GM12878 (cell line): ENCODE measurements at regions not wholly inside any gene's neighbourhood (a gene's known extent, or its start where the extent isn't known, plus 50 kb on each side); places are given as distances from the start of the nearest gene placed in this dataset.

ENCODE experiments used
- ATAC-seq: fragments of 200-7000 bp; cut with Tn5 transposase; 3 replicates; pipeline ENCODE4 v1.9.1; 2020; ENCODE audit warnings: mild to moderate bottlenecking, moderate library complexity
- BruUV-seq: library from RNA; stranded (reverse); fragments of 400-500 nt; replicated peaks from 2 replicates; lab custom pipeline; 2021; lab: Mats Ljungman, UMichigan
- CTCF ChIA-PET: fragments of 300-600 bp; sonication (Branson Sonifier 250); formaldehyde crosslinking; extraction: SDS; loops from one replicate; lab custom pipeline; 2021; ENCODE audit warnings: inconsistent platforms; lab: Yijun Ruan, JAX
- POLR2A ChIA-PET: fragments of 350-600 bp; formaldehyde crosslinking; extraction: SDS; loops from one replicate; lab custom pipeline; 2021; ENCODE audit warnings: inconsistent platforms; lab: Charles Lee
- RAD21 ChIA-PET: fragments of 300-600 bp; sonication (Branson Sonifier 250); formaldehyde crosslinking; loops from one replicate; lab custom pipeline; 2023; ENCODE audit warnings: antibody characterized with exemption; ENCODE audit not compliant: unreplicated experiment; lab: Charles Lee
- SMC1A ChIA-PET: fragments of 300-600 bp; sonication (Branson Sonifier 250); formaldehyde crosslinking; loops from one replicate; lab custom pipeline; 2023; ENCODE audit not compliant: unreplicated experiment, uncharacterized antibody; lab: Charles Lee
- DNase-seq: peaks from one replicate; pipeline ENCODE4 v3.0.0-alpha.2; 2011; ENCODE audit warnings: low read depth, low spot score
- FAIRE-seq: peaks from 3 replicates; lab custom pipeline; 2011; peaks lifted over from hg19 to GRCh38; lab: Jason Lieb, UNC
- H2AFZ ChIP-seq: 2 replicates; pipeline ENCODE4 v1.6.0; 2011; ENCODE audit warnings: low read depth, low read length, control low read depth; ENCODE audit not compliant: control insufficient read depth
- H3K27ac ChIP-seq: 2 replicates; pipeline ENCODE4 v1.5.1; 2011; ENCODE audit warnings: control low read depth; ENCODE audit not compliant: control insufficient read depth, insufficient read depth
- H3K27me3 ChIP-seq, 2 experiments: replicated peaks in 1 of 2; 2 replicates each; pipeline versions ENCODE4 v1.6.0 to v1.6.1; 2011; ENCODE audit warnings: low read length in 1 of 2; ENCODE audit not compliant: control insufficient read depth in 2 of 2, insufficient read depth in 2 of 2
- H3K36me3 ChIP-seq, 2 experiments: 2 replicates each; pipeline ENCODE4 v1.5.1; 2011; ENCODE audit warnings: low read length in 1 of 2; ENCODE audit not compliant: control insufficient read depth in 2 of 2, insufficient read depth in 2 of 2
- H3K4me1 ChIP-seq: 2 replicates; pipeline ENCODE4 v1.6.1; 2011; ENCODE audit warnings: mild to moderate bottlenecking, low read length, moderate library complexity, mixed read lengths; ENCODE audit not compliant: control insufficient read depth, insufficient read depth
- H3K4me2 ChIP-seq: 2 replicates; pipeline ENCODE4 v1.6.0; 2011; ENCODE audit warnings: control low read depth; ENCODE audit not compliant: control insufficient read depth, insufficient read depth
- H3K4me3 ChIP-seq: fragments of 200-600 bp; sonication (generic); 2 replicates; pipeline ENCODE4 v1.5.1; 2016
- H3K79me2 ChIP-seq: 2 replicates; pipeline ENCODE4 v1.6.0; 2011; ENCODE audit warnings: low read length; ENCODE audit not compliant: control insufficient read depth, insufficient read depth
- H3K9ac ChIP-seq: 2 replicates; pipeline ENCODE4 v1.8.0; 2011; ENCODE audit warnings: low read length, control low read depth, mixed read lengths; ENCODE audit not compliant: control insufficient read depth, insufficient read depth
- H3K9me3 ChIP-seq: replicated peaks from 3 replicates; pipeline ENCODE4 v1.5.1; 2011; ENCODE audit warnings: mild to moderate bottlenecking, low read length; ENCODE audit not compliant: control insufficient read depth, insufficient read depth
- H4K20me1 ChIP-seq: 2 replicates; pipeline ENCODE4 v1.6.0; 2011; ENCODE audit not compliant: control insufficient read depth, insufficient read depth
- BMI1 ChIP-seq: fragments of 450-650 bp; IDR thresholded peaks from 2 replicates; pipeline ENCODE4 v1.6.1; 2016; ENCODE audit warnings: mild to moderate bottlenecking, moderate library complexity, borderline replicate concordance
- CEBPB ChIP-seq, 2 experiments: fragments of 150-350 bp in 1 of 2; IDR thresholded peaks; 2 replicates each; pipeline ENCODE4 v1.6.1; 2012 to 2014; ENCODE audit warnings: low read depth in 2 of 2, low read length in 2 of 2, borderline replicate concordance in 1 of 2, inconsistent platforms in 1 of 2
- E4F1 ChIP-seq: fragments of 450-650 bp; IDR thresholded peaks from 2 replicates; pipeline ENCODE4 v1.6.1; 2018; ENCODE audit warnings: borderline replicate concordance, mild to moderate bottlenecking; ENCODE audit not compliant: partially characterized antibody
- HDAC6 ChIP-seq: fragments of 200-600 bp; sonication (generic); IDR thresholded peaks from one replicate; pipeline ENCODE4 v1.8.0; 2017; ENCODE audit warnings: antibody characterized with exemption; ENCODE audit not compliant: unreplicated experiment
- IRF3 ChIP-seq: fragments of 450-650 bp; IDR thresholded peaks from 2 replicates; pipeline ENCODE4 v1.6.1; 2014; ENCODE audit warnings: mild to moderate bottlenecking
- NR2F1 ChIP-seq: fragments of 450-650 bp; conservative IDR thresholded peaks from 2 replicates; pipeline ENCODE4 v1.6.1; 2017; ENCODE audit warnings: mild to moderate bottlenecking
- RUNX3 ChIP-seq: IDR thresholded peaks from 2 replicates; pipeline ENCODE4 v1.6.1; 2012; ENCODE audit warnings: low read length, inconsistent platforms
- ZBTB40 ChIP-seq: fragments of 450-650 bp; IDR thresholded peaks from 2 replicates; pipeline ENCODE4 v1.6.1; 2016; ENCODE audit warnings: mild to moderate bottlenecking, moderate library complexity, borderline replicate concordance
- WGBS: methylation state at CpG from one replicate; pipeline ENCODE4 v1.1.6; 2016; ENCODE audit warnings: low lambda C conversion rate; ENCODE audit not compliant: insufficient replicate concordance, insufficient coverage; ENCODE audit errors: missing lambda C conversion rate; 5-methylcytosine and 5-hydroxymethylcytosine counted together
- in situ Hi-C: fragments of 300-500 bp; cut with MboI; formaldehyde crosslinking; loops from 9 replicates; pipeline ENCODE4 v1.14.3; 2018; ENCODE audit warnings: mixed read lengths
- intact Hi-C: fragments of 100-400 bp; cut with micrococcal nuclease; formaldehyde crosslinking; loops from one replicate; pipeline ENCODE4 v1.14.2; 2022; ENCODE audit not compliant: unreplicated experiment

- TF ChIP-seq ZBTB40 (no peak), HDAC6 (no peak)
- TF ChIP-seq, all 136 proteins: peak for 0
These were observed 434.1 kb downstream of the BRD1 start (continued) for GRCh38 chr22:49393526-49393925.

- no peaks in the 10 kb centered on the region; the same call in 2 of the 3 replicates for H3K9me3 ChIP-seq
- ATAC-seq (no peak), FAIRE-seq (no peak), DNase-seq (no peak)
- no peak overlapping the region for H3K4me2 ChIP-seq
- POLR2A ChIA-PET, result no interaction called here
- no peaks in the 10 kb centered on the region for H3K27me3 ChIP-seq
- H3K79me2 ChIP-seq, result no peaks in the 10 kb centered on the region
- no peak overlapping the region for H3K27ac ChIP-seq
- CTCF ChIA-PET, result interaction anchor here (0.6 kb wide), 1 partner anchor 29 kb away, joined by 3 read pairs; no protein-coding TSS in a partner anchor
- no peaks in the 10 kb centered on the region for H3K36me3 ChIP-seq
- SMC1A ChIA-PET, result no interaction called here
- no TSS peak for BruUV-seq
- H3K4me3 ChIP-seq, result no peak overlapping the region
- 9% methylated on average over 12 of the region's 12 CpGs for WGBS
- no peaks in the 10 kb centered on the region for H4K20me1 ChIP-seq
- in situ Hi-C loops, result no loop called here
- H3K9ac ChIP-seq, result no peak overlapping the region
- intact Hi-C loops, result no loop called here
- no peaks in the 10 kb centered on the region for H3K4me1 ChIP-seq
- RAD21 ChIA-PET, result no interaction called here
- no peak overlapping the region for H2AFZ ChIP-seq
- TF ChIP-seq CEBPB (IDR thresholded peaks at IDR 0.05; ENCODE audit: borderline replicate concordance in 1 of 2, low read depth in 2 of 2, low read length in 2 of 2), result no peak
- TF ChIP-seq IRF3, result no peak
- TF ChIP-seq NR2F1, result no peak
- TF ChIP-seq ZBTB40, result no peak
- TF ChIP-seq E4F1, result no peak
- no peak for TF ChIP-seq RUNX3
- no peak for TF ChIP-seq BMI1
These were observed 434.7 kb downstream of the BRD1 start for GRCh38 chr22:49392841-49393510.
